SK-N-SH (cell line): ENCODE measurements at regions not wholly inside any gene's neighbourhood (a gene's known extent, or its start where the extent isn't known, plus 50 kb on each side); places are given as distances from the start of the nearest gene placed in this dataset.

ENCODE experiments used
- CTCF ChIA-PET: fragments of 300-600, 350-600 bp; formaldehyde crosslinking; extraction: SDS; loops from one replicate; lab custom pipeline; 2021; lab: Yijun Ruan, JAX
- POLR2A ChIA-PET: fragments of 350-600 bp; sonication (Branson Sonifier 250); formaldehyde crosslinking; extraction: SDS; loops from one replicate; lab custom pipeline; 2020; ENCODE audit warnings: antibody characterized with exemption, inconsistent platforms; lab: Yijun Ruan, JAX
- DNase-seq: peaks from one replicate; pipeline ENCODE4 v3.0.0; 2012
- H2AFZ ChIP-seq: fragments of 200-600 bp; sonication (generic); 2 replicates; pipeline ENCODE4 v1.8.1; 2016; ENCODE audit warnings: antibody characterized with exemption, mild to moderate bottlenecking, low read depth
- H3F3A ChIP-seq: fragments of 200-600 bp; sonication (generic); replicated peaks from 2 replicates; pipeline ENCODE3; 2016; ENCODE audit warnings: antibody characterized with exemption, mild to moderate bottlenecking; ENCODE audit not compliant: insufficient read depth
- H3K27ac ChIP-seq, 2 experiments: fragments of 200-500 bp in 1 of 2; fragments of 200-600 bp in 1 of 2; sonication (Bioruptor generic) in 1 of 2; sonication (generic), shearing (Covaris generic) in 1 of 2; 2 replicates each; pipeline versions ENCODE4 v1.5.1 to v1.6.1; 2014 to 2016; ENCODE audit warnings: low read depth in 2 of 2, inconsistent platforms in 1 of 2, low read length in 1 of 2, mild to moderate bottlenecking in 1 of 2, mixed read lengths in 1 of 2
- H3K27me3 ChIP-seq: fragments of 200-600 bp; sonication (generic), shearing (Covaris generic); 2 replicates; pipeline ENCODE4 v1.6.1; 2016; ENCODE audit warnings: mixed run types; ENCODE audit not compliant: insufficient read depth
- H3K36me3 ChIP-seq, 2 experiments: fragments of 200-500 bp in 1 of 2; fragments of 200-600 bp in 1 of 2; sonication (Bioruptor generic) in 1 of 2; sonication (generic) in 1 of 2; replicated peaks in 1 of 2; 2 replicates each; pipeline versions ENCODE3 to v1.5.1; 2014 to 2016; ENCODE audit warnings: low read length in 1 of 2, mild to moderate bottlenecking in 1 of 2; ENCODE audit not compliant: insufficient read depth in 2 of 2, control insufficient read depth in 1 of 2
- H3K4me1 ChIP-seq, 2 experiments: fragments of 200-500 bp in 1 of 2; fragments of 200-600 bp in 1 of 2; sonication (Bioruptor generic) in 1 of 2; sonication (generic), shearing (Covaris generic) in 1 of 2; 2 replicates each; pipeline versions ENCODE4 v1.5.1 to v1.6.1; 2014 to 2016; ENCODE audit warnings: low read depth in 1 of 2, low read length in 1 of 2, mixed run types in 1 of 2; ENCODE audit not compliant: insufficient read depth in 2 of 2, control insufficient read depth in 1 of 2
- H3K4me2 ChIP-seq: fragments of 200-600 bp; sonication (generic), shearing (Covaris generic); 2 replicates; pipeline ENCODE4 v1.6.1; 2017; ENCODE audit warnings: mixed run types
- H3K4me3 ChIP-seq, 2 experiments: fragments of 200-500 bp in 1 of 2; fragments of 200-600 bp in 1 of 2; sonication (Bioruptor generic) in 1 of 2; sonication (generic), shearing (Covaris generic) in 1 of 2; 2 replicates each; pipeline versions ENCODE4 v1.5.1 to v1.8.1; 2014 to 2016; ENCODE audit warnings: low read depth in 2 of 2, inconsistent platforms in 1 of 2, low read length in 1 of 2, mild to moderate bottlenecking in 1 of 2, mixed read lengths in 1 of 2, moderate library complexity in 1 of 2
- H3K79me2 ChIP-seq: fragments of 200-600 bp; sonication (generic); 2 replicates; pipeline ENCODE4 v1.8.1; 2017; ENCODE audit warnings: mild to moderate bottlenecking; ENCODE audit not compliant: insufficient read depth
- H3K9ac ChIP-seq: fragments of 200-600 bp; sonication (generic); 2 replicates; pipeline ENCODE4 v1.6.1; 2017; ENCODE audit warnings: mixed run types
- H3K9me2 ChIP-seq: fragments of 200-600 bp; sonication (generic); 2 replicates; pipeline ENCODE4 v1.6.1; 2017; ENCODE audit warnings: mixed run types
- H3K9me3 ChIP-seq: fragments of 200-600 bp; sonication (generic); 2 replicates; pipeline ENCODE4 v1.6.1; 2017; ENCODE audit warnings: mixed run types, mild to moderate bottlenecking, moderate library complexity
- H4K20me1 ChIP-seq: fragments of 200-600 bp; sonication (generic); 2 replicates; pipeline ENCODE4 v1.6.1; 2017; ENCODE audit warnings: mild to moderate bottlenecking, mixed run types; ENCODE audit not compliant: insufficient read depth
- EP300 ChIP-seq, 2 experiments: IDR thresholded peaks; 2 replicates each; pipeline versions ENCODE4 v1.4.0 to v1.6.1; 2012; ENCODE audit warnings: borderline replicate concordance in 1 of 2, low read depth in 1 of 2, low read length in 1 of 2
- EZH2phosphoT487 ChIP-seq: fragments of 200-600 bp; sonication (generic); IDR thresholded peaks from 2 replicates; pipeline ENCODE4 v1.6.1; 2017; ENCODE audit warnings: low read depth, mixed run types, mild to moderate bottlenecking, antibody characterized with exemption, moderate library complexity, borderline replicate concordance
- GABPA ChIP-seq: IDR thresholded peaks from 2 replicates; pipeline ENCODE4 v1.4.0; 2012; ENCODE audit warnings: low read depth, mild to moderate bottlenecking
- MEF2A ChIP-seq: IDR thresholded peaks from 2 replicates; pipeline ENCODE4 v1.4.0; 2012; ENCODE audit warnings: low read depth, borderline replicate concordance
- NFIC ChIP-seq: IDR thresholded peaks from 2 replicates; pipeline ENCODE4 v1.4.0; 2012; ENCODE audit warnings: borderline replicate concordance
- NRF1 ChIP-seq: IDR thresholded peaks from 2 replicates; pipeline ENCODE4 v1.6.1; 2012; ENCODE audit warnings: low read depth, mild to moderate bottlenecking, low read length
- POLR2AphosphoS5 ChIP-seq: IDR thresholded peaks from 2 replicates; pipeline ENCODE4 v1.6.1; 2012; ENCODE audit warnings: low read depth, low read length
- RAD21 ChIP-seq: IDR thresholded peaks from 2 replicates; pipeline ENCODE4 v1.6.1; 2012; ENCODE audit warnings: mild to moderate bottlenecking, low read length
- RCOR1 ChIP-seq: fragments of 150-350 bp; IDR thresholded peaks from 2 replicates; pipeline ENCODE4 v1.6.1; 2017; ENCODE audit warnings: antibody characterized with exemption, low read length
- TAF1 ChIP-seq: IDR thresholded peaks from 2 replicates; pipeline ENCODE4 v1.6.1; 2012; ENCODE audit warnings: low read depth, mild to moderate bottlenecking, low read length, moderate library complexity, borderline replicate concordance
- YY1 ChIP-seq: IDR thresholded peaks from 2 replicates; pipeline ENCODE4 v1.4.0; 2012; ENCODE audit warnings: low read depth, mild to moderate bottlenecking
- WGBS: methylation state at CpG from one replicate; pipeline ENCODE4 v1.1.6; 2017; ENCODE audit warnings: low lambda C conversion rate; 5-methylcytosine and 5-hydroxymethylcytosine counted together
- TF ChIP-seq, protein P1 (sequence below): IDR thresholded peaks from 2 replicates; pipeline ENCODE4 v1.4.0; 2012; ENCODE audit warnings: low read depth, borderline replicate concordance
- TF ChIP-seq, protein P2 (sequence below): IDR thresholded peaks from 2 replicates; pipeline ENCODE4 v1.6.1; 2012; ENCODE audit warnings: mild to moderate bottlenecking, low read depth, low read length, moderate library complexity

DNA sequence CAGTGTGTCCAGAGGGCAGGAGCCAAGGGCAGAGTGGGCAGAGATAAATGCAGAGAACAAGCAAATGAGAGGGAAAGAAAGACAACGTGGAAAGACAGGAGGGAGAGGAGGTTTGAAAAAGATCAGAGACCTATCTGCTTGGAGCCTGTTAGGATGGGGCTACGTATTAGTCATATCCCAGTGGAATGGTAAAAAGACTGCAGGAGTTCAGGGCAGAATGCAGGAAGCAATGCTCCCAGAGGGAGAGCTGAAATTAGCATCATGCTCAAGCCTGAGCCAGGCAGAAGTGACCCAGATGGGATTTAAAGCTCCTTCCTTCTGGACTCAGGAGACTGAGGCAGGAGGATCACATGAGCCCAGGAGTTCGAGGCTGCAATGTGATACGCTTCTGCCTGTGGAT is 261.3 kb upstream of the CHRM3 start:
- H3K4me3 ChIP-seq, result no peak overlapping the region
- no peak overlapping the region for H3K4me2 ChIP-seq
- no peak for DNase-seq
- H3K9ac ChIP-seq, result no peak overlapping the region
- 39% methylated on average over 4 of the region's 4 CpGs for WGBS
- no peaks in the 10 kb centered on the region for H4K20me1 ChIP-seq
- CTCF ChIA-PET, result no interaction called here
- no peaks in the 10 kb centered on the region for H3F3A ChIP-seq
- H3K9me3 ChIP-seq, result no peaks in the 10 kb centered on the region
- no peaks in the 10 kb centered on the region for H3K79me2 ChIP-seq
- TF ChIP-seq EZH2phosphoT487 (no peak), GABPA (no peak), RCOR1 (no peak), EP300 (IDR thresholded peaks at IDR 0.05; ENCODE audit: borderline replicate concordance in 1 of 2, low read depth in 1 of 2, low read length in 1 of 2) (no peak), NFIC (no peak), MEF2A (no peak), POLR2AphosphoS5 (no peak), TAF1 (no peak), RAD21 (no peak), NRF1 (no peak)
- TF ChIP-seq, protein P1, sequence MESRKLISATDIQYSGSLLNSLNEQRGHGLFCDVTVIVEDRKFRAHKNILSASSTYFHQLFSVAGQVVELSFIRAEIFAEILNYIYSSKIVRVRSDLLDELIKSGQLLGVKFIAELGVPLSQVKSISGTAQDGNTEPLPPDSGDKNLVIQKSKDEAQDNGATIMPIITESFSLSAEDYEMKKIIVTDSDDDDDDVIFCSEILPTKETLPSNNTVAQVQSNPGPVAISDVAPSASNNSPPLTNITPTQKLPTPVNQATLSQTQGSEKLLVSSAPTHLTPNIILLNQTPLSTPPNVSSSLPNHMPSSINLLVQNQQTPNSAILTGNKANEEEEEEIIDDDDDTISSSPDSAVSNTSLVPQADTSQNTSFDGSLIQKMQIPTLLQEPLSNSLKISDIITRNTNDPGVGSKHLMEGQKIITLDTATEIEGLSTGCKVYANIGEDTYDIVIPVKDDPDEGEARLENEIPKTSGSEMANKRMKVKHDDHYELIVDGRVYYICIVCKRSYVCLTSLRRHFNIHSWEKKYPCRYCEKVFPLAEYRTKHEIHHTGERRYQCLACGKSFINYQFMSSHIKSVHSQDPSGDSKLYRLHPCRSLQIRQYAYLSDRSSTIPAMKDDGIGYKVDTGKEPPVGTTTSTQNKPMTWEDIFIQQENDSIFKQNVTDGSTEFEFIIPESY, result no peak
- TF ChIP-seq, protein P2, sequence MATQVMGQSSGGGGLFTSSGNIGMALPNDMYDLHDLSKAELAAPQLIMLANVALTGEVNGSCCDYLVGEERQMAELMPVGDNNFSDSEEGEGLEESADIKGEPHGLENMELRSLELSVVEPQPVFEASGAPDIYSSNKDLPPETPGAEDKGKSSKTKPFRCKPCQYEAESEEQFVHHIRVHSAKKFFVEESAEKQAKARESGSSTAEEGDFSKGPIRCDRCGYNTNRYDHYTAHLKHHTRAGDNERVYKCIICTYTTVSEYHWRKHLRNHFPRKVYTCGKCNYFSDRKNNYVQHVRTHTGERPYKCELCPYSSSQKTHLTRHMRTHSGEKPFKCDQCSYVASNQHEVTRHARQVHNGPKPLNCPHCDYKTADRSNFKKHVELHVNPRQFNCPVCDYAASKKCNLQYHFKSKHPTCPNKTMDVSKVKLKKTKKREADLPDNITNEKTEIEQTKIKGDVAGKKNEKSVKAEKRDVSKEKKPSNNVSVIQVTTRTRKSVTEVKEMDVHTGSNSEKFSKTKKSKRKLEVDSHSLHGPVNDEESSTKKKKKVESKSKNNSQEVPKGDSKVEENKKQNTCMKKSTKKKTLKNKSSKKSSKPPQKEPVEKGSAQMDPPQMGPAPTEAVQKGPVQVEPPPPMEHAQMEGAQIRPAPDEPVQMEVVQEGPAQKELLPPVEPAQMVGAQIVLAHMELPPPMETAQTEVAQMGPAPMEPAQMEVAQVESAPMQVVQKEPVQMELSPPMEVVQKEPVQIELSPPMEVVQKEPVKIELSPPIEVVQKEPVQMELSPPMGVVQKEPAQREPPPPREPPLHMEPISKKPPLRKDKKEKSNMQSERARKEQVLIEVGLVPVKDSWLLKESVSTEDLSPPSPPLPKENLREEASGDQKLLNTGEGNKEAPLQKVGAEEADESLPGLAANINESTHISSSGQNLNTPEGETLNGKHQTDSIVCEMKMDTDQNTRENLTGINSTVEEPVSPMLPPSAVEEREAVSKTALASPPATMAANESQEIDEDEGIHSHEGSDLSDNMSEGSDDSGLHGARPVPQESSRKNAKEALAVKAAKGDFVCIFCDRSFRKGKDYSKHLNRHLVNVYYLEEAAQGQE, result no peak
- H3K9me2 ChIP-seq, result no peaks in the 10 kb centered on the region
- no peak overlapping the region for H2AFZ ChIP-seq
- H3K36me3 ChIP-seq, result no peaks in the 10 kb centered on the region
- no peak overlapping the region for H3K27ac ChIP-seq
- POLR2A ChIA-PET, result no interaction called here
- H3K4me1 ChIP-seq, result peaks cover 0 to 3% of the 10 kb centered on the region in 2 experiments; a peak in 1 of 4 replicates
- H3K27me3 ChIP-seq, result no peaks in the 10 kb centered on the region

DNA sequence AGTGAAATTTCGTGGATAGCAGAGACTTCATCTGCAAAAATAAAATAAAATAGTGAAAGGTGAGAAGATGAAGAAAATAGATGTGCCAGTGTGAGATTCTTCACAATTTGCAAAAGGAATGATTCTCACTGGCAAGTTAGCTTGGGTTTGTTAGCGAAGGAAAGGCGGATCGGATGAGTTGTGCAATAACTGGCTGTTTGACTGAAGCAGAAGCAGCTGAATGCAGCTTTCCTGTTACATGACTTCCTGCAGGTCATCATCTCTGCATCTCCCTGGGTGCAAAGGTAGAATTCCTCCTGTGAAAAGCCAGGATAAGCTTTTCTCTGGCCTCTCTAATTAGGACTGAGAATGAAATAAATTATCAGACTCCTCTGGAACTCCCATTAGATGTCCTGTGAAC is 263.1 kb upstream of the CHRM3 start:
- no peak overlapping the region for H3K4me2 ChIP-seq
- no peak for TF ChIP-seq YY1
- no peak overlapping the region for H3K9ac ChIP-seq
- H3K27ac ChIP-seq, result no peak overlapping the region
- 75% methylated on average over 4 of the region's 4 CpGs for WGBS
- no peaks in the 10 kb centered on the region for H3F3A ChIP-seq
- no peaks in the 10 kb centered on the region for H3K27me3 ChIP-seq
- no peaks in the 10 kb centered on the region for H3K9me2 ChIP-seq
- no peak for DNase-seq
- no peak overlapping the region for H3K4me3 ChIP-seq
- H3K79me2 ChIP-seq, result no peaks in the 10 kb centered on the region
- H4K20me1 ChIP-seq, result no peaks in the 10 kb centered on the region
- H3K4me1 ChIP-seq, result peaks cover 0 to 3% of the 10 kb centered on the region in 2 experiments; a peak in 1 of 4 replicates
- ChIA-PET POLR2A (no interaction called here), CTCF (no interaction called here)
- H3K9me3 ChIP-seq, result no peaks in the 10 kb centered on the region
- no peak overlapping the region for H2AFZ ChIP-seq
- no peaks in the 10 kb centered on the region for H3K36me3 ChIP-seq
